HepG2 (cell line): ENCODE measurements at regions not wholly inside any gene's neighbourhood (a gene's known extent, or its start where the extent isn't known, plus 50 kb on each side); places are given as distances from the start of the nearest gene placed in this dataset.

Source experiments
- ATAC-seq: fragments of 200-7000 bp; cut with Tn5 transposase; 3 replicates; pipeline ENCODE4 v1.9.1; 2020; ENCODE audit warnings: mild to moderate bottlenecking, moderate library complexity
- BruUV-seq: library from RNA; stranded (reverse); fragments of 400-500 nt; replicated peaks from 2 replicates; lab custom pipeline; 2021; lab: Mats Ljungman, UMichigan
- CTCF ChIA-PET: fragments of 300-600 bp; formaldehyde crosslinking; extraction: SDS; loops from one replicate; lab custom pipeline; 2021; ENCODE audit warnings: low total read pairs, inconsistent platforms, low intra/inter-chr PET ratio; lab: Yijun Ruan, JAX
- POLR2A ChIA-PET: fragments of 350-600 bp; sonication (Branson Sonifier 250); formaldehyde crosslinking; loops from one replicate; lab custom pipeline; 2020; ENCODE audit warnings: antibody characterized with exemption, inconsistent platforms; lab: Yijun Ruan, JAX
- DNase-seq: peaks from one replicate; pipeline ENCODE4 v3.0.0-alpha.2; 2015; ENCODE audit warnings: low spot score
- FAIRE-seq: peaks from 3 replicates; lab custom pipeline; 2011; peaks lifted over from hg19 to GRCh38; lab: Jason Lieb, UNC
- H2AFZ ChIP-seq: one replicate; pipeline ENCODE4 v1.6.1; 2011; ENCODE audit warnings: low read length, inconsistent platforms
- H3K27ac ChIP-seq: fragments of 300-600 bp; 3 replicates; pipeline ENCODE4 v1.8.0; 2011; ENCODE audit warnings: mixed run types, mild to moderate bottlenecking, mixed read lengths, low read length, inconsistent platforms; ENCODE audit not compliant: insufficient read depth; ENCODE audit errors: extremely low read length
- H3K27me3 ChIP-seq, 2 experiments: fragments of 200-600 bp in 1 of 2; 2 replicates in 1 of 2; 3 replicates in 1 of 2; pipeline versions ENCODE4 v1.6.0 to v1.8.0; 2011; ENCODE audit warnings: low read length in 2 of 2, mild to moderate bottlenecking in 2 of 2, moderate library complexity in 2 of 2, inconsistent platforms in 1 of 2; ENCODE audit not compliant: insufficient read depth in 2 of 2, control insufficient read depth in 1 of 2
- H3K36me3 ChIP-seq, 2 experiments: fragments of 200-600 bp in 1 of 2; replicated peaks in 1 of 2; 2 replicates in 1 of 2; 3 replicates in 1 of 2; pipeline versions ENCODE4 v1.5.1 to v1.8.0; 2011; ENCODE audit warnings: low read length in 2 of 2, inconsistent platforms in 1 of 2; ENCODE audit not compliant: insufficient read depth in 2 of 2, control insufficient read depth in 1 of 2
- H3K4me1 ChIP-seq: 2 replicates; pipeline ENCODE4 v1.5.1; 2012; ENCODE audit warnings: low read length, inconsistent platforms; ENCODE audit not compliant: insufficient read depth
- H3K4me2 ChIP-seq: 2 replicates; pipeline ENCODE4 v1.6.0; 2011; ENCODE audit warnings: low read depth, low read length, inconsistent platforms
- H3K4me3 ChIP-seq, 3 experiments: fragments of 200-600 bp in 1 of 3; sonication (generic), shearing (Covaris generic) in 1 of 3; replicated peaks in 1 of 3; 2 replicates each; pipeline ENCODE4 v1.5.1; 2011 to 2016; ENCODE audit warnings: low read length in 3 of 3, inconsistent platforms in 2 of 3, low read depth in 2 of 3, mild to moderate bottlenecking in 2 of 3, control low read depth in 1 of 3, mixed read lengths in 1 of 3; ENCODE audit not compliant: insufficient read depth in 1 of 3
- H3K79me2 ChIP-seq: one replicate; pipeline ENCODE4 v1.6.1; 2011; ENCODE audit warnings: low read length, inconsistent platforms; ENCODE audit not compliant: insufficient read depth
- H3K9ac ChIP-seq: 2 replicates; pipeline ENCODE4 v1.6.0; 2011; ENCODE audit warnings: mild to moderate bottlenecking, low read depth, low read length, inconsistent platforms; ENCODE audit not compliant: insufficient read depth
- H3K9me3 ChIP-seq: 2 replicates; pipeline ENCODE4 v1.5.1; 2012; ENCODE audit warnings: mild to moderate bottlenecking, low read length
- H4K20me1 ChIP-seq: 2 replicates; pipeline ENCODE4 v1.6.0; 2011; ENCODE audit warnings: inconsistent platforms, mild to moderate bottlenecking, low read length, moderate library complexity; ENCODE audit not compliant: insufficient read depth
- ATF7 ChIP-seq, 2 experiments: fragments of 450-650 bp in 1 of 2; sonication (generic) in 1 of 2; formaldehyde crosslinking in 1 of 2; IDR thresholded peaks; 2 replicates each; pipeline versions ENCODE4 v1.4.0 to v1.6.1; 2016 to 2020; ENCODE audit warnings: antibody characterized with exemption in 1 of 2, mild to moderate bottlenecking in 1 of 2, missing genetic modification reagents in 1 of 2
- BORCS8-MEF2B ChIP-seq: sonication (generic); formaldehyde crosslinking; IDR thresholded peaks from 2 replicates; pipeline ENCODE4 v1.8.0; 2022; ENCODE audit warnings: mild to moderate bottlenecking, missing genetic modification reagents
- HDAC1 ChIP-seq: sonication (generic); formaldehyde crosslinking; IDR thresholded peaks from 2 replicates; pipeline ENCODE4 v1.5.1; 2020; ENCODE audit warnings: mild to moderate bottlenecking, missing genetic modification reagents
- HHEX ChIP-seq: IDR thresholded peaks from 2 replicates; pipeline ENCODE4 v1.6.1; 2016; ENCODE audit warnings: control low read depth
- HINFP ChIP-seq: sonication (generic); formaldehyde crosslinking; IDR thresholded peaks from 2 replicates; pipeline ENCODE4 v1.4.0; 2020; ENCODE audit warnings: low read depth, mild to moderate bottlenecking, missing genetic modification reagents
- NFIB ChIP-seq: sonication (generic); formaldehyde crosslinking; IDR thresholded peaks from 2 replicates; pipeline ENCODE4 v1.9.0; 2021; ENCODE audit warnings: missing genetic modification reagents, mild to moderate bottlenecking, borderline replicate concordance
- NFYB ChIP-seq: sonication (generic); formaldehyde crosslinking; IDR thresholded peaks from 2 replicates; pipeline ENCODE4 v1.4.0; 2020; ENCODE audit warnings: missing genetic modification reagents
- NR0B2 ChIP-seq: sonication (generic); formaldehyde crosslinking; IDR thresholded peaks from 2 replicates; pipeline ENCODE4 v1.4.0; 2020; ENCODE audit warnings: mild to moderate bottlenecking, missing genetic modification reagents
- SOX13 ChIP-seq, 3 experiments: fragments of 450-650 bp in 1 of 3; sonication (generic) in 1 of 3; formaldehyde crosslinking in 1 of 3; IDR thresholded peaks in 2 of 3; conservative IDR thresholded peaks in 1 of 3; 2 replicates each; pipeline versions ENCODE4 v1.5.0 to v1.6.1; 2016 to 2020; ENCODE audit warnings: antibody characterized with exemption in 1 of 3, mild to moderate bottlenecking in 1 of 3, missing compliant biosample characterization in 1 of 3, missing genetic modification reagents in 1 of 3, moderate library complexity in 1 of 3
- TBL1XR1 ChIP-seq: fragments of 150-350 bp; IDR thresholded peaks from 2 replicates; pipeline ENCODE4 v1.6.1; 2014; ENCODE audit warnings: borderline replicate concordance, low read length; ENCODE audit not compliant: partially characterized antibody
- TBX2 ChIP-seq: sonication (generic); formaldehyde crosslinking; IDR thresholded peaks from 2 replicates; pipeline ENCODE4 v1.5.0; 2020; ENCODE audit warnings: missing genetic modification reagents, mild to moderate bottlenecking, borderline replicate concordance
- ZNF441 ChIP-seq: sonication (generic); formaldehyde crosslinking; IDR thresholded peaks from 2 replicates; pipeline ENCODE4 v1.7.0; 2021; ENCODE audit warnings: missing genetic modification reagents, borderline replicate concordance
- ZNF570 ChIP-seq: sonication (generic); formaldehyde crosslinking; IDR thresholded peaks from 2 replicates; pipeline ENCODE4 v1.4.0; 2020; ENCODE audit warnings: mild to moderate bottlenecking, missing genetic modification reagents, borderline replicate concordance
- WGBS: methylation state at CpG from one replicate; pipeline ENCODE4 v1.1.6; 2017; ENCODE audit warnings: low lambda C conversion rate; 5-methylcytosine and 5-hydroxymethylcytosine counted together
- in situ Hi-C: cut with HindIII; loops from 2 replicates; pipeline ENCODE4 v1.10.0; 2017; ENCODE audit warnings: low pct_unique_long_range_greater_than_20kb; ENCODE audit not compliant: extremely low pct_ligation_motif_present
- intact Hi-C: fragments of 100-400 bp; cut with micrococcal nuclease; formaldehyde crosslinking; loops from one replicate; pipeline ENCODE4 v1.10.0; 2022; ENCODE audit not compliant: unreplicated experiment

- intact Hi-C loops (no loop called here), in situ Hi-C loops (loop anchor here (5.0 to 10.0 kb wide), 2 partner anchors 146 to 318 kb away; no protein-coding TSS in a partner anchor)
- Histone ChIP-seq H3K4me1 (no peaks in the 10 kb centered on the region), H2AFZ (no peak overlapping the region), H4K20me1 (no peaks in the 10 kb centered on the region), H3K36me3 (no peaks in the 10 kb centered on the region), H3K4me2 (no peak overlapping the region), H3K9me3 (no peaks in the 10 kb centered on the region), H3K27ac (no peak overlapping the region), H3K79me2 (no peaks in the 10 kb centered on the region), H3K4me3 (no peak overlapping the region), H3K9ac (no peak overlapping the region)
- FAIRE-seq (no peak), DNase-seq (no peak), ATAC-seq (no peak)
- BruUV-seq = no TSS peak
- WGBS = 20% methylated on average over 7 of the region's 9 CpGs
- TF ChIP-seq TBL1XR1 (no peak), ATF7 (IDR thresholded peaks at IDR 0.05) (0 out of 2 replicates have a peak, but pooled peaks have one; percentile 8), ATF7 (CRISPR knock-in tag; IDR thresholded peaks at IDR 0.05) (no peak)
- TF ChIP-seq, all 625 proteins: peak for 1
- CTCF ChIA-PET = no interaction called here
- peaks cover 1 to 47% of the 10 kb centered on the region in 2 experiments; a peak in 4 of 5 replicates for H3K27me3 ChIP-seq
- POLR2A ChIA-PET = no interaction called here
These were observed 88.4 kb upstream of the LANCL2 start for GRCh38 chr7:55276572-55277295.

- Histone ChIP-seq H3K27ac (no peak overlapping the region), H2AFZ (no peak overlapping the region), H4K20me1 (no peaks in the 10 kb centered on the region), H3K9me3 (no peaks in the 10 kb centered on the region), H3K4me2 (no peak overlapping the region), H3K79me2 (no peaks in the 10 kb centered on the region), H3K27me3 (peaks cover 1 to 42% of the 10 kb centered on the region in 2 experiments; a peak in 4 of 5 replicates), H3K4me1 (no peaks in the 10 kb centered on the region), H3K4me3 (no peak overlapping the region), H3K36me3 (no peaks in the 10 kb centered on the region), H3K9ac (no peak overlapping the region)
- TF ChIP-seq HHEX (CRISPR knock-in tag) (no peak), ZNF570 (CRISPR knock-in tag) (no peak), NR0B2 (CRISPR knock-in tag) (no peak), TBX2 (CRISPR knock-in tag) (no peak), SOX13 (IDR thresholded peaks at IDR 0.05) (no peak), SOX13 (CRISPR knock-in tag; conservative IDR thresholded peaks at IDR 0.05 in 1 of 2, IDR thresholded peaks at IDR 0.05 in 1 of 2) (no peak), HINFP (CRISPR knock-in tag) (no peak), BORCS8-MEF2B (CRISPR knock-in tag) (no peak), NFYB (CRISPR knock-in tag) (no peak), HDAC1 (CRISPR knock-in tag) (no peak), NFIB (CRISPR knock-in tag) (no peak), ZNF441 (CRISPR knock-in tag) (no peak)
- DNase-seq (no peak), FAIRE-seq (no peak), ATAC-seq (no peak)
- ChIA-PET POLR2A (no interaction called here), CTCF (interaction anchor here (3.2 kb wide), 1 partner anchor 137 kb away, joined by 31 read pairs; no protein-coding TSS in a partner anchor)
- intact Hi-C loops (no loop called here), in situ Hi-C loops (loop anchor here (5.0 to 10.0 kb wide), 2 partner anchors 144 to 317 kb away; no protein-coding TSS in a partner anchor)
- BruUV-seq = no TSS peak
- WGBS = 6% methylated on average over 2 of the region's 6 CpGs
These were observed 87.2 kb upstream of the LANCL2 start for GRCh38 chr7:55277916-55278315.
